ENCODE measurements at regions not wholly inside any gene's neighbourhood (a gene's known extent, or its start where the extent isn't known, plus 50 kb on each side); places are given as distances from the start of the nearest gene placed in this dataset.

DNA sequence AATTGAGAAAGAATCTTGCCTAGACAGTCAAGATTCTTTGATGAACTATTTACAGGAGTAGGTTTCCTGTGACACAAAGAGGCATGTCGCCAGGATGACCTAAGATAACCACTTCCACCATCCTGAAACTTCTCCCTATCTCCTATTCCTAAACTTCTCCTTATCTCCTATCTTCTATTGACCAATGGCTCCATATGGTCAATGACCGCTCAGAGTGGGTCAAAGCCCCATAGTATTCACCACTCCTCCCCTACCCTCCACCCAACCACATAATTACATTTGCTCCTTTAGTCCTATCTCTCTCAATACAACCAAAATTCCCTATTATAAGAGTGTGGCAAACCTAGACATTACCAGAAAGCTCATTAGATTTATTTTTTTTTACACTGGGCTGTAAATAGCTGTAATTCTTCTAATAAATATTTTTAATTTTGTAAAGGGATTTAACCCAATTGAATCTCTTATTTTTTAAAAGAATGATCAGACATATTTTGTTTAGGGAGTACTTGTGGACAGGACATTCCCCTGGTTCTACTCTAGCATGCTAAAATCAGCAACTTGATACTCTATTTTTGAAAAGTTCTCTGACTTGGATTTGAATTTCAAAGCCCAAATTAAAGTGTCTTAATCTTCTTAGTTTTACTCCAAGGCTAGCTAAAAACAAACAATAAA lies 416.0 kb upstream of the CCNH start:
- TF ChIP-seq, protein P1, sequence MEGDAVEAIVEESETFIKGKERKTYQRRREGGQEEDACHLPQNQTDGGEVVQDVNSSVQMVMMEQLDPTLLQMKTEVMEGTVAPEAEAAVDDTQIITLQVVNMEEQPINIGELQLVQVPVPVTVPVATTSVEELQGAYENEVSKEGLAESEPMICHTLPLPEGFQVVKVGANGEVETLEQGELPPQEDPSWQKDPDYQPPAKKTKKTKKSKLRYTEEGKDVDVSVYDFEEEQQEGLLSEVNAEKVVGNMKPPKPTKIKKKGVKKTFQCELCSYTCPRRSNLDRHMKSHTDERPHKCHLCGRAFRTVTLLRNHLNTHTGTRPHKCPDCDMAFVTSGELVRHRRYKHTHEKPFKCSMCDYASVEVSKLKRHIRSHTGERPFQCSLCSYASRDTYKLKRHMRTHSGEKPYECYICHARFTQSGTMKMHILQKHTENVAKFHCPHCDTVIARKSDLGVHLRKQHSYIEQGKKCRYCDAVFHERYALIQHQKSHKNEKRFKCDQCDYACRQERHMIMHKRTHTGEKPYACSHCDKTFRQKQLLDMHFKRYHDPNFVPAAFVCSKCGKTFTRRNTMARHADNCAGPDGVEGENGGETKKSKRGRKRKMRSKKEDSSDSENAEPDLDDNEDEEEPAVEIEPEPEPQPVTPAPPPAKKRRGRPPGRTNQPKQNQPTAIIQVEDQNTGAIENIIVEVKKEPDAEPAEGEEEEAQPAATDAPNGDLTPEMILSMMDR (IDR thresholded peaks at IDR 0.05; ENCODE audit: control insufficient read depth, insufficient read depth, low read depth, low read length, missing control alignments): no peak
- no peak overlapping the region for H3K4me3 ChIP-seq (ENCODE audit: control insufficient read depth, low read depth, low read length)
- no peak for DNase-seq (ENCODE audit: low read depth)

DNA sequence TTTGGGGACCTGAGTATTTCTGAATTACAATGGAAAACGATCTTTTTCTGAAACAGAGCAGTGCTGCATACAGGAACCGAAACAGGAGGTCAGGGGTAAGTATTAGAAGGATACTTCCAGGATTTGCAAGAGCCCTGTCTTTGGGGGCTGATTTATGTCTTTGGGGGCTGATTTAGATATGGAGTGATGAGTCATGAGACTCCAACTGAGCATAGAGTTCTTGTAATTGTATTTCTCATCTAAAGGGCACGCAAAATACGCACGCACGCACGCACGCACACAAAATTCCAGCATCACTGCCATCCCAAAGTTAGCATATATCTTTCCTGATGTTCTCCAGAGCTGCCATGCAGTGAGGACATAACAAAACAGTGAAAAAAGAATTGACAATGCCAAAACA lies 414.8 kb upstream of the CCNH start:
- no peak for DNase-seq (ENCODE audit: low read depth)
- TF ChIP-seq, protein P1 (IDR thresholded peaks at IDR 0.05; ENCODE audit: control insufficient read depth, insufficient read depth, low read depth, low read length, missing control alignments): no peak

DNA sequence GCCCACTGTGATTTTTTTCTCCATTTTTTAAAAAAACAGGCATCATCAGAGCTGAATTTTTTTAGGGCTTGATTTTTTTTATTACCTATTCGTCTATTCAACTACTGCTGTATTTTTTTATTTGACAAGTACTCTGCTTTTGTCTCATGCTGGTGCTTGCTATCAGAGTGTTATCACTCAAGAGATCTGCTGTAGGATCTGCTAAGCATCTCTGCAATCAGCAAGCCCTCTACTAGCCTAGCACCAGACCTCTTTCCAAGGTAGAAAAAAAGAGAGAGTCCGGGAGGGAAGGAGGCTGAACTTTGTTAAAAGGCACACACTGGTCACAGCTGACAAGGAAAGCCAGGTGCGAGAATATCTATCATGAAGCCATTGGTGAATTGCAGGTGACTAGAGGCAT lies 413.8 kb upstream of the CCNH start:
- no peak for DNase-seq (ENCODE audit: low read depth)
- no peak overlapping the region for H3K4me3 ChIP-seq (ENCODE audit: control insufficient read depth, low read depth, low read length)
- TF ChIP-seq, protein P1 (IDR thresholded peaks at IDR 0.05; ENCODE audit: control insufficient read depth, insufficient read depth, low read depth, low read length, missing control alignments): no peak

More for the DNA sequence above, 414.8 kb upstream of the CCNH start:
- H3K4me3 ChIP-seq (ENCODE audit: control insufficient read depth, low read depth, low read length): no peak overlapping the region

DNA sequence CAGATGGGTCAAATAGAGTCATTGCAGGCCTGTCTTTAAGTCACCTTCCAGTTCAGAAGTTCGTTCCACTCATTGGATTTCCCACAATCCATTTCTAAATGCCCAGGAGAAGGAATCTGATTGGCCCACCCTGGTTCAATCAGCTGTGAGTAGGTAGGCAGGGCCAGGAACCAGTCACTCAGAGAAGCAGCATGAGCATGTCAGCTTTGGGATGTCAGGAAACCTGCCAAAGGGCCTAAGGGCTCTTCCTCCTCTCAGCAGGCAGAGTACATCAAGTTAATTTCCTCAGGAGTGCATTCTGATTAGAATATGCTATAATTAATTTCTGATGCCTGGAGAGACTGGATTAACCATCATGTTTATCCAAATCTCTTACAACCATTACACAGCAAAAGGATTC lies 412.9 kb upstream of the CCNH start:
- H3K4me3 ChIP-seq (ENCODE audit: control insufficient read depth, low read depth, low read length): no peak overlapping the region
- DNase-seq (ENCODE audit: low read depth): no peak
- TF ChIP-seq, protein P1 (IDR thresholded peaks at IDR 0.05; ENCODE audit: control insufficient read depth, insufficient read depth, low read depth, low read length, missing control alignments): no peak

DNA sequence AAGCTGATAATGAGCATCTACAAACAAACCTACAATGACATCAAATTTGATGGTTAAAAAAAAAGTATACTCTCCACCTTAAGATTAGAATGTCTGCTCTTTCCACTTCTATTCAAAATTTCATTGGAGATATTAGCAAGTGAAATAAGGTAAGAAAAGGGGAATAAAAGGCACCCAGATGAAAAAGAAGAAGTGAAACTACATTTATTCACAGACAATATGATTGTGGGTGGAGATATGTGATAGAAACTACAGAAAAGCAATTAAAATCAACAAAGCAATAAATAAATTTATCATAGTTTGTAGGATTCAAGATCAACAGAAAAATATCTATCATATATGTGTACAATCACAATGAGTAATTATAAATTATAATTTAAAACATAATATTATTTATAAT lies 395.1 kb upstream of the CCNH start:
- TF ChIP-seq, protein P1 (IDR thresholded peaks at IDR 0.05; ENCODE audit: control insufficient read depth, insufficient read depth, low read depth, low read length, missing control alignments): no peak
- DNase-seq (ENCODE audit: low read depth): no peak
- H3K4me3 ChIP-seq (ENCODE audit: control insufficient read depth, low read depth, low read length): no peak overlapping the region

GRCh38 chr5:87803352-87803751 lies 390.6 kb upstream of the CCNH start:
- TF ChIP-seq, protein P1 (IDR thresholded peaks at IDR 0.05; ENCODE audit: control insufficient read depth, insufficient read depth, low read depth, low read length, missing control alignments): no peak
- H3K4me3 ChIP-seq (ENCODE audit: control insufficient read depth, low read depth, low read length): no peak overlapping the region
- no peak for DNase-seq (ENCODE audit: low read depth)

Measured in AG09309 (cell line).